ENCODE measurements at regions not wholly inside any gene's neighbourhood (a gene's known extent, or its start where the extent isn't known, plus 50 kb on each side); places are given as distances from the start of the nearest gene placed in this dataset.

- peak; percentile 26 for TF ChIP-seq CTCF (IDR thresholded peaks at IDR 0.05; ENCODE audit: control extremely low read depth, extremely low read depth)
- Histone ChIP-seq H3K36me3 (ENCODE audit: control insufficient read depth in 4 of 4, insufficient read depth in 4 of 4, low read length in 4 of 4) (no peaks in the 10 kb centered on the region), H3K4me3 (no peak overlapping the region), H3K27me3 (ENCODE audit: control insufficient read depth in 3 of 3, insufficient read depth in 3 of 3, low read length in 2 of 3) (no peaks in the 10 kb centered on the region), H3K27ac (ENCODE audit: low read depth in 1 of 2, low read length in 1 of 2) (no peak overlapping the region), H3K9me3 (ENCODE audit: control insufficient read depth in 4 of 4, insufficient read depth in 3 of 4, low read length in 3 of 4) (peaks cover 0 to under 1% (median 0%) of the 10 kb centered on the region in 4 donors), H3K4me1 (ENCODE audit: control insufficient read depth in 5 of 5, insufficient read depth in 5 of 5, low read length in 5 of 5) (peaks cover 0 to 7% (median 0%) of the 10 kb centered on the region in 5 donors), H3K9ac (ENCODE audit: insufficient read depth in 1 of 2, low read length in 2 of 2) (no peak overlapping the region)
- ATAC-seq (ENCODE audit: insufficient read depth, low FRiP score), result peak; percentile 17
- 29 to 49% methylated on average over 3 of the region's 3 CpGs for WGBS, 2 donors
- DNase-seq, result peak; percentile 66 to 89 (median 86)
Observed at GRCh38 chr2:198374375-198375082, 570.1 kb downstream of the PLCL1 start.

- WGBS, 2 donors, result 70 to 78% methylated on average over 10 of the region's 10 CpGs
- no peak for TF ChIP-seq CTCF (IDR thresholded peaks at IDR 0.05; ENCODE audit: control extremely low read depth, extremely low read depth)
- Histone ChIP-seq H3K4me1 (ENCODE audit: control insufficient read depth in 5 of 5, insufficient read depth in 5 of 5, low read length in 5 of 5) (peaks cover 0 to 7% (median 0%) of the 10 kb centered on the region in 5 donors), H3K36me3 (ENCODE audit: control insufficient read depth in 4 of 4, insufficient read depth in 4 of 4, low read length in 4 of 4) (no peaks in the 10 kb centered on the region), H3K27ac (ENCODE audit: low read depth in 1 of 2, low read length in 1 of 2) (no peak overlapping the region), H3K4me3 (no peak overlapping the region), H3K27me3 (ENCODE audit: control insufficient read depth in 3 of 3, insufficient read depth in 3 of 3, low read length in 2 of 3) (no peaks in the 10 kb centered on the region), H3K9me3 (ENCODE audit: control insufficient read depth in 4 of 4, insufficient read depth in 3 of 4, low read length in 3 of 4) (peaks cover 0 to 2% (median 0%) of the 10 kb centered on the region in 4 donors), H3K9ac (ENCODE audit: insufficient read depth in 1 of 2, low read length in 2 of 2) (no peak overlapping the region)
- no peak for ATAC-seq (ENCODE audit: insufficient read depth, low FRiP score)
- DNase-seq, result no peak
Observed at GRCh38 chr2:198371921-198372543, 567.6 kb downstream of the PLCL1 start.

GRCh38 chr2:198371329-198371728 is 566.9 kb downstream of the PLCL1 start:
- peaks cover 0 to 2% (median 0%) of the 10 kb centered on the region in 4 donors for H3K9me3 ChIP-seq (ENCODE audit: control insufficient read depth in 4 of 4, insufficient read depth in 3 of 4, low read length in 3 of 4)
- no peak overlapping the region for H3K4me3 ChIP-seq
- ATAC-seq (ENCODE audit: insufficient read depth, low FRiP score) (no peak), DNase-seq (no peak)
- H3K27ac ChIP-seq (ENCODE audit: low read depth in 1 of 2, low read length in 1 of 2), result no peak overlapping the region
- H3K27me3 ChIP-seq (ENCODE audit: control insufficient read depth in 3 of 3, insufficient read depth in 3 of 3, low read length in 2 of 3), result no peaks in the 10 kb centered on the region
- WGBS, 2 donors, result 93 to 96% methylated on average over 1 of the region's 1 CpG
- H3K4me1 ChIP-seq (ENCODE audit: control insufficient read depth in 5 of 5, insufficient read depth in 5 of 5, low read length in 5 of 5), result peaks cover 0 to 7% (median 0%) of the 10 kb centered on the region in 5 donors
- H3K36me3 ChIP-seq (ENCODE audit: control insufficient read depth in 4 of 4, insufficient read depth in 4 of 4, low read length in 4 of 4), result no peaks in the 10 kb centered on the region
- TF ChIP-seq CTCF (IDR thresholded peaks at IDR 0.05; ENCODE audit: control extremely low read depth, extremely low read depth), result no peak
- no peak overlapping the region for H3K9ac ChIP-seq (ENCODE audit: insufficient read depth in 1 of 2, low read length in 2 of 2)
